ENCODE measurements at regions not wholly inside any gene's neighbourhood (a gene's known extent, or its start where the extent isn't known, plus 50 kb on each side); places are given as distances from the start of the nearest gene placed in this dataset.

DNA sequence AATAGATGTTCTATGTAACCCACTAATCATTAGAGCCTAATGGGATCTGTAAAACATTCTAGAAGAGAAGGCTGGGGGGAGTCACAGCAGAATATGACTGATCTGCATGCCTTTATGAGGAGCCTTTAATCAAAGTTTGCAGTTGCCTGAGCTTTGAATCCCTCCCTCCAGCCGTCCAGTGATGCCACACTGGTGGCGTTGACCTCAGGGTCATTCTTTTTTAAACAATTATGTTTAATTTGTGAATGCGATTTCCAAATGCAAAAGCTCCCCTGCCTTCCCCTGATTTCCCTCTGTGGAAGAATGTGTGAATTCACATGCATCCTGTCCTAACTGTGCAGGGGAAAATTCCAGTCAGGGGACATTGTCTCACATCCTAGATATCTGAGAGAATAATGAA lies 199.7 kb upstream of the GPR101 start:
- Histone ChIP-seq H3K36me3 (no peaks in the 10 kb centered on the region), H3K4me1 (no peaks in the 10 kb centered on the region), H3K27me3 (no peaks in the 10 kb centered on the region), H3K27ac (no peak overlapping the region), H3K4me3 (no peak overlapping the region), H3K9me3 (no peaks in the 10 kb centered on the region)
- intact Hi-C loops (cut with DNase I): no loop called here
- DNase-seq (ENCODE audit: extremely low spot score in 2 of 2): no peak
- no peak for TF ChIP-seq POLR2A (IDR thresholded peaks at IDR 0.05)

DNA sequence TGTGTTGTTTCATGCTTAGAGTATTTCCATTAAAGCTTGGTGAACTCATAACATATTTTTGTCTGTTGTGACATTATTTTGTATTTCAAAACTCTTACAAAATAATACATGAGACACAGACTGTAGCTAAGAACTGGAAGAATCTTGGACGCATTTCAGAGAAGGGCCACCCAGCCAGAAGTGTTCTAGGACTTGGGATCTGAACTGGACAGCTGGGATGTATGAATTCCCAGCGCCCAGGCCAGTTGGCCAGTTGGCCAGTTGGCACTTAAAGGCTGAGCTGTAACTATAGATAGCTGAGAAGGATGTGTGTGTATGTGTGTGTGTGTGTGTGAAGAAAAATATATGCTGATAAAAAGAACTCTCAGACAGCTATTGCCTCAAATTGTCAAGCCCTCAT lies 193.4 kb upstream of the GPR101 start:
- no peaks in the 10 kb centered on the region for H3K36me3 ChIP-seq
- no peaks in the 10 kb centered on the region for H3K9me3 ChIP-seq
- no peaks in the 10 kb centered on the region for H3K27me3 ChIP-seq
- no peak for TF ChIP-seq POLR2A (IDR thresholded peaks at IDR 0.05)
- TF ChIP-seq POLR2AphosphoS5 (IDR thresholded peaks at IDR 0.05; ENCODE audit: insufficient read depth in 1 of 2, low read depth in 1 of 2): no peak
- TF ChIP-seq, protein P1, sequence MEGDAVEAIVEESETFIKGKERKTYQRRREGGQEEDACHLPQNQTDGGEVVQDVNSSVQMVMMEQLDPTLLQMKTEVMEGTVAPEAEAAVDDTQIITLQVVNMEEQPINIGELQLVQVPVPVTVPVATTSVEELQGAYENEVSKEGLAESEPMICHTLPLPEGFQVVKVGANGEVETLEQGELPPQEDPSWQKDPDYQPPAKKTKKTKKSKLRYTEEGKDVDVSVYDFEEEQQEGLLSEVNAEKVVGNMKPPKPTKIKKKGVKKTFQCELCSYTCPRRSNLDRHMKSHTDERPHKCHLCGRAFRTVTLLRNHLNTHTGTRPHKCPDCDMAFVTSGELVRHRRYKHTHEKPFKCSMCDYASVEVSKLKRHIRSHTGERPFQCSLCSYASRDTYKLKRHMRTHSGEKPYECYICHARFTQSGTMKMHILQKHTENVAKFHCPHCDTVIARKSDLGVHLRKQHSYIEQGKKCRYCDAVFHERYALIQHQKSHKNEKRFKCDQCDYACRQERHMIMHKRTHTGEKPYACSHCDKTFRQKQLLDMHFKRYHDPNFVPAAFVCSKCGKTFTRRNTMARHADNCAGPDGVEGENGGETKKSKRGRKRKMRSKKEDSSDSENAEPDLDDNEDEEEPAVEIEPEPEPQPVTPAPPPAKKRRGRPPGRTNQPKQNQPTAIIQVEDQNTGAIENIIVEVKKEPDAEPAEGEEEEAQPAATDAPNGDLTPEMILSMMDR (IDR thresholded peaks at IDR 0.05): no peak
- H3K27ac ChIP-seq: no peak overlapping the region
- DNase-seq (ENCODE audit: extremely low spot score in 2 of 2): no peak
- intact Hi-C loops (cut with DNase I): no loop called here
- H3K4me1 ChIP-seq: no peaks in the 10 kb centered on the region
- H3K4me3 ChIP-seq: no peak overlapping the region

DNA sequence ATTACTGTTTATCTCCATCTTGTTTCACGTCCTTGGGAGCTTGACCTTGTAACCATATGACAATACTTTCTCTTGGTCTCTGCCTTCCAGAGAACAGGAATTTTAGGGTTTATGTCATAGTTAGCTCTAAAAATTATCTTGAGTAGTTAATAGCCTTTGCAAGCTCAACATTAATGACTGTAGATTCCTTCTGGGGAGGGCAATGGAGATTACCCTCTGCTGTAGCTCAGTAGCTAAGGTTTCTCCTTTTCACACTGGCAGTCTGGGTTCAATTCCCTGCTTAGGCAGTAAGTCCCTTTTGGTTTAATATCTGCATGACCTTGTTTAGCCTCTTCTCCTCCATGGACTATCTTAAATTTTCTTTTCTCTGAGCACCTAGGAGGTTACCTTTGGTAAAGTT lies 181.7 kb upstream of the GPR101 start:
- intact Hi-C loops (cut with DNase I): no loop called here
- Histone ChIP-seq H3K9me3 (no peaks in the 10 kb centered on the region), H3K36me3 (no peaks in the 10 kb centered on the region), H3K4me1 (no peaks in the 10 kb centered on the region), H3K27me3 (no peaks in the 10 kb centered on the region), H3K4me3 (no peak overlapping the region), H3K27ac (no peak overlapping the region)
- TF ChIP-seq, protein P1 (IDR thresholded peaks at IDR 0.05): no peak
- no peak for TF ChIP-seq POLR2A (IDR thresholded peaks at IDR 0.05)
- TF ChIP-seq POLR2AphosphoS5 (IDR thresholded peaks at IDR 0.05; ENCODE audit: insufficient read depth in 1 of 2, low read depth in 1 of 2): no peak
- DNase-seq (ENCODE audit: extremely low spot score in 2 of 2): no peak

DNA sequence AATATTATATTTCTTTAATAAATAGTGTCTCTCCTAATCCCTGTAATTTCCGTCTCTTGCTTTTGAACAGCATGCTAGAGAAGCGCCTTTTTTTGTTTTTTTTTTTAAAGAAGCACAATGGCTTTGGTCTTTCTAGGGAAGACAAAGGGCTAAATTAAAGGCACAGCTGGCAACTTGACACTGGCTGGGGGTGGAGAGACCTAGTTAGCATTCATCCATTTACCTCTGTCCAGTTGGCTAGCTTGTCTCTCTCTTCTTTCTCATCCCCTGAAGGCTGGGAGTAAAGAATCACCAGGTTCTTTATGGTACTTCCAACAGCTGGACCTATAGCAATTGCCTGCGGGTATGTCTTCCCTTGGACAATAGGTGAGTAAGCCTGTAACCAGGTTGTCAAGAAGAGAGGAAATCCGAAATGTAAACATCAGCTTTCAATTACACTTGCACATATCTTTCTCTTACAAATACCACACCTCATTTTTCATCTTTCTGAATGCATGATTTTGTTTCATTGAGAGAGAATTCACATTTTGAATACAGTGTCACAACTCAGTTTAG lies 178.4 kb upstream of the GPR101 start:
- Histone ChIP-seq H3K27me3 (no peaks in the 10 kb centered on the region), H3K36me3 (no peaks in the 10 kb centered on the region), H3K9me3 (no peaks in the 10 kb centered on the region), H3K4me1 (no peaks in the 10 kb centered on the region), H3K27ac (no peak overlapping the region), H3K4me3 (no peak overlapping the region)
- DNase-seq (ENCODE audit: extremely low spot score in 2 of 2): no peak
- intact Hi-C loops (cut with DNase I): no loop called here
- TF ChIP-seq POLR2AphosphoS5 (IDR thresholded peaks at IDR 0.05; ENCODE audit: insufficient read depth in 1 of 2, low read depth in 1 of 2) (no peak), POLR2A (IDR thresholded peaks at IDR 0.05) (no peak)
- TF ChIP-seq, protein P1 (IDR thresholded peaks at IDR 0.05): no peak

DNA sequence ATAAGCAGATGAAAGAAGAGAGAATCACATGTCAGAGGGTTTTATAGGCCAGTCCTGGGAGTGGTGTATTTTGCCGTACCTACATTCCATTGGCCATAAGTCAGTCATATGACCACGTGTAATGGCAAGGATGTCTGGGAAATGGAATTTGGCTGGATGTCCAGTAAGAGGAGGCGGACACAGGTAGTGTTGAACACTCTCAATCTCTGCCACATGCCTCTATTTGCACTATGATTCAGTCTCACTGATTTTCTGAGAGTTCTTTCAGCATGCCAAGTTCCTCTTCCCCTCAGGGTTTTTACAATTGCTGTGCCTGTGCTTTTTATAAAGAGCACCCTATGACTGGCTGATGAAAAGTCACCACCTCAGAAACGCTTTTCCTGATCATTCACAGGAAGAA lies 164.2 kb upstream of the GPR101 start:
- Histone ChIP-seq H3K9me3 (no peaks in the 10 kb centered on the region), H3K27ac (no peak overlapping the region), H3K27me3 (no peaks in the 10 kb centered on the region), H3K4me3 (no peak overlapping the region), H3K4me1 (no peaks in the 10 kb centered on the region), H3K36me3 (no peaks in the 10 kb centered on the region)
- intact Hi-C loops (cut with DNase I): no loop called here
- TF ChIP-seq, protein P1 (IDR thresholded peaks at IDR 0.05): no peak
- no peak for TF ChIP-seq POLR2AphosphoS5 (IDR thresholded peaks at IDR 0.05; ENCODE audit: insufficient read depth in 1 of 2, low read depth in 1 of 2)
- no peak for TF ChIP-seq POLR2A (IDR thresholded peaks at IDR 0.05)
- DNase-seq (ENCODE audit: extremely low spot score in 2 of 2): no peak
